ENCODE measurements at regions not wholly inside any gene's neighbourhood (a gene's known extent, or its start where the extent isn't known, plus 50 kb on each side); places are given as distances from the start of the nearest gene placed in this dataset.

DNA sequence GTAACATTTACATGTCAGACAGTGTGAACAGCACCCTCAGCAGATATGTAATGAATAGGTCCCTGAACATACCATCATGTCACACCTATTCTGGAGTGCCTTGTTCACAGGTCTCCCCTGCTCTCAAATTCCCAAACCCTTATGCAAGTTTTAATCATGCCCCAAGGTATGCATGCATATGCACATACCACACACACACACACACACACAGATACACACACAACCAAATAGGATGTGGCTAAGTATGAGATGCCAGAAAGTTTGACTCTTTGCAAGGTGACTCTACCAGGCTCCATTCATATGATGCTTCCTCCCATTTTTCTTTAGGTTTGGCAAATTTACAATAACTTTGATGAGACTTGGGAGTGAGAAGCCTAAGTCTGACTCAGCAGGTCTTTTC is 243.8 kb upstream of the IRAK1BP1 start:
- TF ChIP-seq, protein P1, sequence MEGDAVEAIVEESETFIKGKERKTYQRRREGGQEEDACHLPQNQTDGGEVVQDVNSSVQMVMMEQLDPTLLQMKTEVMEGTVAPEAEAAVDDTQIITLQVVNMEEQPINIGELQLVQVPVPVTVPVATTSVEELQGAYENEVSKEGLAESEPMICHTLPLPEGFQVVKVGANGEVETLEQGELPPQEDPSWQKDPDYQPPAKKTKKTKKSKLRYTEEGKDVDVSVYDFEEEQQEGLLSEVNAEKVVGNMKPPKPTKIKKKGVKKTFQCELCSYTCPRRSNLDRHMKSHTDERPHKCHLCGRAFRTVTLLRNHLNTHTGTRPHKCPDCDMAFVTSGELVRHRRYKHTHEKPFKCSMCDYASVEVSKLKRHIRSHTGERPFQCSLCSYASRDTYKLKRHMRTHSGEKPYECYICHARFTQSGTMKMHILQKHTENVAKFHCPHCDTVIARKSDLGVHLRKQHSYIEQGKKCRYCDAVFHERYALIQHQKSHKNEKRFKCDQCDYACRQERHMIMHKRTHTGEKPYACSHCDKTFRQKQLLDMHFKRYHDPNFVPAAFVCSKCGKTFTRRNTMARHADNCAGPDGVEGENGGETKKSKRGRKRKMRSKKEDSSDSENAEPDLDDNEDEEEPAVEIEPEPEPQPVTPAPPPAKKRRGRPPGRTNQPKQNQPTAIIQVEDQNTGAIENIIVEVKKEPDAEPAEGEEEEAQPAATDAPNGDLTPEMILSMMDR (IDR thresholded peaks at IDR 0.05) = no peak
- TF ChIP-seq POLR2A (IDR thresholded peaks at IDR 0.05) = no peak

Measured in Peyer's patch (tissue), 4 donors.